RWPE2 (cell line): ENCODE measurements at regions not wholly inside any gene's neighbourhood (a gene's known extent, or its start where the extent isn't known, plus 50 kb on each side); places are given as distances from the start of the nearest gene placed in this dataset.
A peak's percentile ranks its signal among the peaks of the same experiment; 100 is the strongest.

ENCODE experiments used
- ATAC-seq: fragments of 200-7000 bp; cut with Tn5 transposase; 3 replicates; pipeline ENCODE4 v1.9.1; 2021; ENCODE audit warnings: low read depth
- DNase-seq: peaks from one replicate; pipeline ENCODE4 v3.0.0-alpha.2; 2020; ENCODE audit warnings: low spot score
- H3K27ac ChIP-seq: fragments of 450-650 bp; 2 replicates; pipeline ENCODE4 v1.5.1; 2017; ENCODE audit warnings: mild to moderate bottlenecking; ENCODE audit not compliant: poor library complexity, severe bottlenecking
- H3K27me3 ChIP-seq: fragments of 250-450 bp; sonication (Bioruptor Pico); 2 replicates; pipeline ENCODE4 v1.5.1; 2021; ENCODE audit warnings: mild to moderate bottlenecking, moderate library complexity; ENCODE audit not compliant: insufficient read depth, poor library complexity, severe bottlenecking
- H3K36me3 ChIP-seq: fragments of 250-450 bp; sonication (Bioruptor Pico); 2 replicates; pipeline ENCODE4 v1.5.1; 2020; ENCODE audit warnings: low read depth, mild to moderate bottlenecking, moderate library complexity
- H3K4me1 ChIP-seq: fragments of 250-450 bp; sonication (Bioruptor Pico); 2 replicates; pipeline ENCODE4 v1.5.1; 2021; ENCODE audit warnings: mild to moderate bottlenecking, moderate library complexity; ENCODE audit not compliant: insufficient read depth, poor library complexity, severe bottlenecking
- H3K4me3 ChIP-seq: fragments of 250-450 bp; sonication (Bioruptor Pico); 2 replicates; pipeline ENCODE4 v1.5.1; 2021; ENCODE audit warnings: mild to moderate bottlenecking, moderate library complexity; ENCODE audit not compliant: severe bottlenecking
- H3K9me3 ChIP-seq: fragments of 250-450 bp; sonication (Bioruptor Pico); 2 replicates; pipeline ENCODE4 v1.5.1; 2021; ENCODE audit warnings: mild to moderate bottlenecking, moderate library complexity; ENCODE audit not compliant: severe bottlenecking
- CTCF ChIP-seq: fragments of 450-650 bp; IDR thresholded peaks from one replicate; pipeline ENCODE4 v1.5.1; 2017; ENCODE audit warnings: mild to moderate bottlenecking, moderate library complexity; ENCODE audit not compliant: poor library complexity, severe bottlenecking

GRCh38 chr11:25396847-25397246 is 900.0 kb downstream of the LUZP2 start:
- H3K27ac ChIP-seq: no peak overlapping the region
- H3K4me1 ChIP-seq: no peaks in the 10 kb centered on the region
- H3K36me3 ChIP-seq: no peaks in the 10 kb centered on the region
- no peaks in the 10 kb centered on the region for H3K9me3 ChIP-seq
- ATAC-seq: no peak
- no peak overlapping the region for H3K4me3 ChIP-seq
- no peak for DNase-seq
- no peak for TF ChIP-seq CTCF
- no peaks in the 10 kb centered on the region for H3K27me3 ChIP-seq

GRCh38 chr11:25408146-25408545 is 911.3 kb downstream of the LUZP2 start:
- H3K4me3 ChIP-seq: no peak overlapping the region
- no peaks in the 10 kb centered on the region for H3K4me1 ChIP-seq
- ATAC-seq: no peak
- TF ChIP-seq CTCF: no peak
- no peak overlapping the region for H3K27ac ChIP-seq
- H3K9me3 ChIP-seq: no peaks in the 10 kb centered on the region
- H3K27me3 ChIP-seq: no peaks in the 10 kb centered on the region
- no peak for DNase-seq
- H3K36me3 ChIP-seq: no peaks in the 10 kb centered on the region

- no peak overlapping the region for H3K4me3 ChIP-seq
- TF ChIP-seq CTCF: no peak
- no peaks in the 10 kb centered on the region for H3K36me3 ChIP-seq
- H3K27me3 ChIP-seq: no peaks in the 10 kb centered on the region
- H3K4me1 ChIP-seq: no peaks in the 10 kb centered on the region
- DNase-seq: no peak
- H3K27ac ChIP-seq: no peak overlapping the region
- no peak for ATAC-seq
- no peaks in the 10 kb centered on the region for H3K9me3 ChIP-seq
Measured at GRCh38 chr11:25415793-25416192, 916.1 kb upstream of the ANO3 start.

- Histone ChIP-seq H3K4me1 (peaks cover 11% of the 10 kb centered on the region), H3K27ac (no peak overlapping the region), H3K9me3 (no peaks in the 10 kb centered on the region), H3K4me3 (no peak overlapping the region), H3K27me3 (no peaks in the 10 kb centered on the region), H3K36me3 (no peaks in the 10 kb centered on the region)
- TF ChIP-seq CTCF: no peak
- no peak for DNase-seq
- peak; percentile 72; the same call in 2 of the 3 replicates for ATAC-seq
Measured at GRCh38 chr11:25423436-25424199, 908.3 kb upstream of the ANO3 start.

- H3K27ac ChIP-seq: no peak overlapping the region
- no peak for DNase-seq
- no peak overlapping the region for H3K4me3 ChIP-seq
- no peaks in the 10 kb centered on the region for H3K36me3 ChIP-seq
- H3K27me3 ChIP-seq: no peaks in the 10 kb centered on the region
- no peak for ATAC-seq
- TF ChIP-seq CTCF: no peak
- no peaks in the 10 kb centered on the region for H3K9me3 ChIP-seq
- H3K4me1 ChIP-seq: no peaks in the 10 kb centered on the region
Measured at GRCh38 chr11:25432376-25432775, 899.6 kb upstream of the ANO3 start.
